Spleen (tissue), 11 donors: ENCODE measurements at regions not wholly inside any gene's neighbourhood (a gene's known extent, or its start where the extent isn't known, plus 50 kb on each side); places are given as distances from the start of the nearest gene placed in this dataset.
"Not testable (repeated sequence)": the region's sequence is repeated elsewhere in the genome, so short reads cannot be mapped to it uniquely, and the experiment has no call there.

ENCODE experiments used
- DNase-seq: peaks from one replicate; pipeline ENCODE4 v3.0.0-alpha.2; 2020
- H3K27ac ChIP-seq, 8 donors: fragments of 200-600 bp; sonication (generic) in 7 of 8; 1 replicate in 4 of 8; 2 replicates in 4 of 8; pipeline versions ENCODE4 v1.5.0 to v1.8.0; 2016 to 2021; ENCODE audit warnings: inconsistent platforms in 4 of 8, mild to moderate bottlenecking in 4 of 8, moderate library complexity in 1 of 8
- H3K27me3 ChIP-seq, 7 donors: fragments of 200-600 bp; sonication (generic) in 6 of 7; replicated peaks in 1 of 7; 1 replicate in 4 of 7; 2 replicates in 3 of 7; pipeline versions ENCODE4 v1.5.0 to v1.8.0; 2016 to 2021; ENCODE audit warnings: inconsistent platforms in 3 of 7, mild to moderate bottlenecking in 1 of 7
- H3K36me3 ChIP-seq, 6 donors: fragments of 200-600 bp; sonication (generic) in 5 of 6; 1 replicate in 4 of 6; 2 replicates in 2 of 6; pipeline versions ENCODE4 v1.5.0 to v1.8.0; 2016 to 2021; ENCODE audit warnings: inconsistent platforms in 2 of 6
- H3K4me1 ChIP-seq, 6 donors: fragments of 200-600 bp; sonication (generic) in 5 of 6; 1 replicate in 3 of 6; 2 replicates in 3 of 6; pipeline versions ENCODE4 v1.5.0 to v1.8.0; 2016 to 2021; ENCODE audit warnings: inconsistent platforms in 3 of 6
- H3K4me3 ChIP-seq, 8 donors: fragments of 200-600 bp; sonication (generic) in 7 of 8; 1 replicate in 4 of 8; 2 replicates in 4 of 8; pipeline versions ENCODE4 v1.5.0 to v1.8.0; 2016 to 2021; ENCODE audit warnings: inconsistent platforms in 4 of 8, mild to moderate bottlenecking in 4 of 8, moderate library complexity in 2 of 8
- H3K9me3 ChIP-seq, 8 donors: fragments of 200-600 bp; sonication (generic) in 7 of 8; 1 replicate in 4 of 8; 2 replicates in 4 of 8; pipeline versions ENCODE4 v1.5.0 to v1.8.0; 2016 to 2021; ENCODE audit warnings: inconsistent platforms in 4 of 8
- CTCF ChIP-seq, 11 experiments: fragments of 200-600 bp in 7 of 11; fragments of 450-650 bp in 4 of 11; sonication (generic) in 4 of 11; IDR thresholded peaks in 8 of 11; conservative IDR thresholded peaks in 3 of 11; 1 replicate in 7 of 11; 2 replicates in 4 of 11; pipeline versions ENCODE4 v1.4.0 to v1.8.0; 2016 to 2021; ENCODE audit warnings: antibody characterized with exemption in 11 of 11, inconsistent platforms in 4 of 11, mild to moderate bottlenecking in 1 of 11
- POLR2A ChIP-seq, 3 donors: fragments of 450-650 bp; IDR thresholded peaks; one replicate each; pipeline ENCODE4 v1.5.1; 2017; ENCODE audit warnings: antibody characterized with exemption in 3 of 3, mild to moderate bottlenecking in 1 of 3
- POLR2AphosphoS5 ChIP-seq, 3 donors: sonication (generic); formaldehyde crosslinking; IDR thresholded peaks; one replicate each; pipeline ENCODE4 v1.5.1; 2017; ENCODE audit warnings: antibody characterized with exemption in 3 of 3
- WGBS, 5 donors: extraction: QIAGEN DNeasy Blood & Tissue Kit in 3 of 5; methylation state at CpG; one replicate each; pipeline versions ENCODE4 v1.1.5 to v1.1.7; 2013 to 2018; 5-methylcytosine and 5-hydroxymethylcytosine counted together
- intact Hi-C: fragments of 100-400 bp; cut with DNase I; formaldehyde crosslinking; loops from one replicate; pipeline ENCODE4 v1.15.0; 2023; ENCODE audit warnings: low total_unique reads
- donor health status: healthy with polysubstance abuse.
- donor health status: DM: no; HTN: no; CAD: no; lungs with moderate emphysema.
- donor health status: DM: no; HTN: no; CAD: no.
- donor health status: Bipolar disorder and iron deficiency.
- donor health status: healthy.
- donor health status: DM: no; HTN: no; CAD: no.
- donor health status: DM: yes; HTN: yes; CAD: no.

- no peaks in the 10 kb centered on the region for H3K4me1 ChIP-seq
- TF ChIP-seq CTCF (IDR thresholded peaks at IDR 0.05 in 8 of 11, conservative IDR thresholded peaks at IDR 0.05 in 3 of 11) (no peak), POLR2AphosphoS5 (IDR thresholded peaks at IDR 0.05) (no peak), POLR2A (IDR thresholded peaks at IDR 0.05) (no peak)
- DNase-seq: no peak
- no peak overlapping the region for H3K4me3 ChIP-seq
- H3K36me3 ChIP-seq: no peaks in the 10 kb centered on the region
- no peaks in the 10 kb centered on the region for H3K27me3 ChIP-seq
- intact Hi-C loops: no loop called here
- H3K27ac ChIP-seq: no peak overlapping the region
- no peaks in the 10 kb centered on the region for H3K9me3 ChIP-seq
- WGBS, 5 donors: 70 to 91% (median 76%) methylated on average over 3 of the region's 3 CpGs
Observed at GRCh38 chr10:33473688-33474087, 139.2 kb upstream of the NRP1 start.

GRCh38 chr10:33468006-33468405 lies 133.5 kb upstream of the NRP1 start:
- H3K4me1 ChIP-seq, H3K27me3 ChIP-seq, H3K36me3 ChIP-seq, H3K27ac ChIP-seq, H3K9me3 ChIP-seq, DNase-seq, intact Hi-C loops, H3K4me3 ChIP-seq: not testable (repeated sequence)
- WGBS, 5 donors: 92 to 100% (median 97%) methylated on average over 5 to 28 of the region's 28 CpGs; no CpG with 5 or more reads in 1 of the 5 donors

GRCh38 chr10:33465747-33466146 lies 131.3 kb upstream of the NRP1 start:
- Histone ChIP-seq H3K36me3 (no peaks in the 10 kb centered on the region), H3K4me1 (no peaks in the 10 kb centered on the region), H3K27ac (no peak overlapping the region), H3K27me3 (no peaks in the 10 kb centered on the region), H3K4me3 (no peak overlapping the region), H3K9me3 (peaks cover 0 to 4% (median 0%) of the 10 kb centered on the region in 8 donors)
- DNase-seq: no peak
- intact Hi-C loops: no loop called here
- TF ChIP-seq CTCF (IDR thresholded peaks at IDR 0.05 in 8 of 11, conservative IDR thresholded peaks at IDR 0.05 in 3 of 11) (no peak), POLR2AphosphoS5 (IDR thresholded peaks at IDR 0.05) (no peak), POLR2A (IDR thresholded peaks at IDR 0.05) (no peak)

GRCh38 chr10:33463011-33463410 lies 128.5 kb upstream of the NRP1 start:
- Histone ChIP-seq H3K4me3 (no peak overlapping the region), H3K4me1 (no peaks in the 10 kb centered on the region), H3K27ac (no peak overlapping the region), H3K27me3 (no peaks in the 10 kb centered on the region), H3K9me3 (peaks cover 0 to 4% (median 0%) of the 10 kb centered on the region in 8 donors), H3K36me3 (no peaks in the 10 kb centered on the region)
- no peak for TF ChIP-seq CTCF (IDR thresholded peaks at IDR 0.05 in 8 of 11, conservative IDR thresholded peaks at IDR 0.05 in 3 of 11)
- no peak for TF ChIP-seq POLR2AphosphoS5 (IDR thresholded peaks at IDR 0.05)
- no peak for TF ChIP-seq POLR2A (IDR thresholded peaks at IDR 0.05)
- WGBS, 5 donors: 91 to 95% (median 93%) methylated on average over 4 of the region's 4 CpGs
- intact Hi-C loops: no loop called here
- no peak for DNase-seq

GRCh38 chr10:33461295-33461640 lies 126.8 kb upstream of the NRP1 start:
- H3K27ac ChIP-seq: no peak overlapping the region
- no peaks in the 10 kb centered on the region for H3K36me3 ChIP-seq
- no peak for TF ChIP-seq POLR2A (IDR thresholded peaks at IDR 0.05)
- no peaks in the 10 kb centered on the region for H3K9me3 ChIP-seq
- 71 to 93% (median 80%) methylated on average over 2 of the region's 2 CpGs for WGBS, 5 donors
- DNase-seq: no peak
- no peaks in the 10 kb centered on the region for H3K27me3 ChIP-seq
- no peak overlapping the region for H3K4me3 ChIP-seq
- intact Hi-C loops: no loop called here
- H3K4me1 ChIP-seq: no peaks in the 10 kb centered on the region
